OCI-LY3 (cell line): ENCODE measurements at regions not wholly inside any gene's neighbourhood (a gene's known extent, or its start where the extent isn't known, plus 50 kb on each side); places are given as distances from the start of the nearest gene placed in this dataset.

Source experiments
- CTCF ChIP-seq: fragments of 200-600, 300-600 bp; sonication (generic); IDR thresholded peaks from 2 replicates; pipeline ENCODE4 v1.5.1; 2014; ENCODE audit warnings: antibody characterized with exemption, low read length, low read depth
- EZH2phosphoT487 ChIP-seq: fragments of 200-600 bp; shearing (Covaris generic); IDR thresholded peaks from 2 replicates; pipeline ENCODE4 v1.6.1; 2018; ENCODE audit warnings: antibody characterized with exemption, mixed run types, low read depth

- TF ChIP-seq CTCF (no peak), EZH2phosphoT487 (no peak)
Measured at GRCh38 chr4:4712800-4713528, 146.5 kb upstream of the MSX1 start.
